Progenitor cell of endocrine pancreas (in vitro differentiated cells): ENCODE measurements at regions not wholly inside any gene's neighbourhood (a gene's known extent, or its start where the extent isn't known, plus 50 kb on each side); places are given as distances from the start of the nearest gene placed in this dataset.

ENCODE experiments used
- DNase-seq: peaks from one replicate; pipeline ENCODE4 v3.0.0; 2021; ENCODE audit warnings: low spot score; ENCODE audit not compliant: unreplicated experiment
- H3K27ac Mint-ChIP-seq: 2 replicates; pipeline ENCODE4 v1.8.0; 2021; ENCODE audit warnings: mild to moderate bottlenecking, moderate library complexity, mixed read lengths
- H3K27me3 Mint-ChIP-seq: 2 replicates; pipeline ENCODE4 v1.8.0; 2021; ENCODE audit warnings: mixed read lengths
- H3K36me3 Mint-ChIP-seq: 2 replicates; pipeline ENCODE4 v1.8.0; 2022; ENCODE audit warnings: mixed read lengths; ENCODE audit not compliant: insufficient read depth
- H3K4me1 Mint-ChIP-seq: 2 replicates; pipeline ENCODE4 v1.8.0; 2021; ENCODE audit warnings: low read depth, mixed read lengths
- H3K4me3 Mint-ChIP-seq: 2 replicates; pipeline ENCODE4 v1.8.0; 2021; ENCODE audit warnings: low read depth, mild to moderate bottlenecking, moderate library complexity, mixed read lengths
- H3K9me3 Mint-ChIP-seq: 2 replicates; pipeline ENCODE4 v1.8.0; 2021; ENCODE audit warnings: low read depth, mixed read lengths
- TF ChIP-seq, protein P1 (sequence below): fragments of 200-600 bp; sonication (generic); IDR thresholded peaks from one replicate; pipeline ENCODE4 v1.5.0; 2021; ENCODE audit warnings: antibody characterized with exemption, mild to moderate bottlenecking; ENCODE audit not compliant: unreplicated experiment

DNA sequence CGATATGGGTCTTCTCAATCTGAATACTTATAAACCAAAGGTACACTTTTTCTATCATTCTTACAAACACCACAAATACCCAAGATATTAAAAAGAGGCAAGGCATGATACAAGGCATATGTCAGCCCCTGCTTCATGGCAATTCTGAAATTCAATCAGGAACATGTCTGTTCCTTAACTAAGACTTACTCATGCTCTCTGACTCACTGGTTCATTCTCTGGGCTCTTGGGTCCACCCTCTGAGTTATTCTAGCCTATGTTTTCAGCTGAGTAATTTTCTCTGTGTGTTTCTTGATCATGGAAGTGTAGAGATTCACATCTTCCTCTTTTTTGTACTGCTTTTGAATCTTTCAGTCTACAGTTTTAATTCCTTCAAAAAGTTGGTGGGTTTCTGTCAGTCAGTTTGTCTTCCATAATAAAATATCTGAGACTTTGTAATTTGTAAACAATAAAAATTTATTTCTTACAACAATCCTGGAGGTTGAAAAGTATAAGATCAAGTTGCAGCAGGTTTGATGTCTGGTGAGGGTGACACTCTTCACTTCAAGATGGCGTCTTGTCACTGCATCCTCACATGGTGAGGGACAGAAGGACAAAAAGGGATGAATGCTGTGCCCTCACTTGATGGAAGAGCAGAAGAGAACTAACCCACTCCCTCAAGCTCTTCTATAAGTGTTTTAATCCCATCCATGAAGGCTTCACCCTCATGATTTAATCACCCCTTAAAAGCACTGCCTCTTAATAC, 211.7 kb downstream of the FAM76B start:
- Mint-ChIP-seq H3K4me1 (no peaks in the 10 kb centered on the region), H3K4me3 (no peak overlapping the region), H3K36me3 (no peaks in the 10 kb centered on the region), H3K27ac (no peak overlapping the region), H3K27me3 (no peaks in the 10 kb centered on the region), H3K9me3 (peaks cover 3% of the 10 kb centered on the region)
- TF ChIP-seq, protein P1, sequence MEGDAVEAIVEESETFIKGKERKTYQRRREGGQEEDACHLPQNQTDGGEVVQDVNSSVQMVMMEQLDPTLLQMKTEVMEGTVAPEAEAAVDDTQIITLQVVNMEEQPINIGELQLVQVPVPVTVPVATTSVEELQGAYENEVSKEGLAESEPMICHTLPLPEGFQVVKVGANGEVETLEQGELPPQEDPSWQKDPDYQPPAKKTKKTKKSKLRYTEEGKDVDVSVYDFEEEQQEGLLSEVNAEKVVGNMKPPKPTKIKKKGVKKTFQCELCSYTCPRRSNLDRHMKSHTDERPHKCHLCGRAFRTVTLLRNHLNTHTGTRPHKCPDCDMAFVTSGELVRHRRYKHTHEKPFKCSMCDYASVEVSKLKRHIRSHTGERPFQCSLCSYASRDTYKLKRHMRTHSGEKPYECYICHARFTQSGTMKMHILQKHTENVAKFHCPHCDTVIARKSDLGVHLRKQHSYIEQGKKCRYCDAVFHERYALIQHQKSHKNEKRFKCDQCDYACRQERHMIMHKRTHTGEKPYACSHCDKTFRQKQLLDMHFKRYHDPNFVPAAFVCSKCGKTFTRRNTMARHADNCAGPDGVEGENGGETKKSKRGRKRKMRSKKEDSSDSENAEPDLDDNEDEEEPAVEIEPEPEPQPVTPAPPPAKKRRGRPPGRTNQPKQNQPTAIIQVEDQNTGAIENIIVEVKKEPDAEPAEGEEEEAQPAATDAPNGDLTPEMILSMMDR, result no peak
- no peak for DNase-seq

DNA sequence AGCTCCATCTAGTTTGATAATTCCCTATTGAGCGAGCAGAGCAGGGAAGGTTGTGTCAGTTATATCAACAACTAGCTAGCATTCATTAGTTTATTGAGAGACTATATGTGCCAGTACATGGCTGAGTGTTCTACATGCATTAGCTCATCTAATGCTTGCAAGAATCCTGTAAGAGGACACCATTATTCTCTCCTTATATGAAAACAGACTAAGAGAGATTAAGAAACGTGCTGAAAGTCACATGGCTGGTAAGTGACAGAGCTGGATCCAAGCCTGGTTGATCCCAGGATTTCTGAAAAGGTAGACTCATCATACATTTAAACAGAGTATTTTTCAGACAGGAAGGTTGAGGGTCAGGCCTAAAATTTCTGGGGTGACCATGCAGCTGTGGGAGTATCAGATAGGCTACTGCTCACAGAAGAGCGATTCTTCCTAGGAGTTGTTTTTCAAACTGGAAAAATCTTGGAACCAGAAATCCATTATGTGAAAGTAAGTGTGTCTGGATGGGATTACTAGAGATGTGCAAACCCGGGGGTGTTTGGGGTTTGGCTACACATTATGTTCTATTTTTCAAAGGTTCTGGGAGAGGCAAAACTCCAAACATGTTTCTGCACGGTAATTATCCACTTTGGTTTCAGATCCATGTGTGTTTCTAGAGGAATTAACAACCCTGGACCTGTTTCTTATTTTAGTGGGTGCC, 213.3 kb downstream of the FAM76B start:
- peaks cover 3% of the 10 kb centered on the region for H3K9me3 Mint-ChIP-seq
- DNase-seq, result no peak
- no peak overlapping the region for H3K27ac Mint-ChIP-seq
- peaks cover 1% of the 10 kb centered on the region for H3K4me1 Mint-ChIP-seq
- H3K4me3 Mint-ChIP-seq, result no peak overlapping the region
- TF ChIP-seq, protein P1, result no peak
- H3K27me3 Mint-ChIP-seq, result no peaks in the 10 kb centered on the region
- H3K36me3 Mint-ChIP-seq, result no peaks in the 10 kb centered on the region

DNA sequence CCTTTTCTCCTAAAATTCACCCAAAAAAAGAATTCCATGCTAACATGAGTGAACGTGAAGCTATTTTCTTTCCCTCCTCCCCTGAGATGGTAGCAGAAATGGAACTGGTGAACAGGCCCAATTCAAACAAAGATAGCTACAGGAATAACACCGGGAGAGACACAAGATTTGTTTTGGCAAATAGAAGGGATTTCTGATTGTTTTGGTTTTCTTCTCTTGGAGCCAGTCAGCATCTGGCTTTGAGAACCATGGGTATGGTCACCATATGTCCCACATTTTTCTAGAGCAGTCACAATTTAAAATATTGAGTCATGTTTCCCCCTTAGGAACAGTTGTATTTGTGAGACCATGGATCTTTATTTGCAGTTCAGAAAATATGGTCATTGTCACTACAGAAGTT, 214.1 kb downstream of the FAM76B start:
- TF ChIP-seq, protein P1, result no peak
- no peak for DNase-seq
- no peaks in the 10 kb centered on the region for H3K27me3 Mint-ChIP-seq
- H3K36me3 Mint-ChIP-seq, result no peaks in the 10 kb centered on the region
- no peak overlapping the region for H3K27ac Mint-ChIP-seq
- H3K4me1 Mint-ChIP-seq, result peaks cover 1% of the 10 kb centered on the region
- no peak overlapping the region for H3K4me3 Mint-ChIP-seq
- H3K9me3 Mint-ChIP-seq, result peaks cover 3% of the 10 kb centered on the region

DNA sequence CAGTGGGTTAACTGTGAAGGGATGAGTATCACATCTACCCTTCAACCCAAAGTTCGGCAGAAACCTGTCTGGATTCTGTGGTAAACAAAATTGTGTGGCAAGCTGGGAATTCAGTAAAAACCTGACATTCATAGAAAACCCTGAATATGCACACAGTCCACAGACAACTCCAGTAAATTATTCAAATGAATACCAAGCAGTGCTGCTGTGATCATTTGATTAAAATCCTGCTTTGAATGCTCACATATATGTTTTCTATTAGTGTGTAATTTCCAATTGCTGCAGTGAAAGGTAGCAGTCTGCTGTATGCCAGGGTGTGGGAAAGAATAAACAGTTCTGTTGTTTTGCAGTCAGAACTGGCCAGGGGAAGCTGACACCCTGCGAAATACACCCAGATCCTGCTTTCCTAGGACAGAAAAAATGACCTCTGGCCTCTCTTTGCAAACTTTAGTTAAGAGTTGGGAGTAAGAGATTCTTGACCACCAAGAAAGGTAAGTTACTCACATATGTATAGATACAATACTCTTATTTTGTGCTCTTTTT, 217.8 kb downstream of the FAM76B start:
- H3K36me3 Mint-ChIP-seq, result no peaks in the 10 kb centered on the region
- H3K4me1 Mint-ChIP-seq, result peaks cover 1% of the 10 kb centered on the region
- TF ChIP-seq, protein P1, result no peak
- H3K27ac Mint-ChIP-seq, result no peak overlapping the region
- H3K9me3 Mint-ChIP-seq, result peaks cover 11% of the 10 kb centered on the region
- H3K27me3 Mint-ChIP-seq, result no peaks in the 10 kb centered on the region
- no peak overlapping the region for H3K4me3 Mint-ChIP-seq
- no peak for DNase-seq

DNA sequence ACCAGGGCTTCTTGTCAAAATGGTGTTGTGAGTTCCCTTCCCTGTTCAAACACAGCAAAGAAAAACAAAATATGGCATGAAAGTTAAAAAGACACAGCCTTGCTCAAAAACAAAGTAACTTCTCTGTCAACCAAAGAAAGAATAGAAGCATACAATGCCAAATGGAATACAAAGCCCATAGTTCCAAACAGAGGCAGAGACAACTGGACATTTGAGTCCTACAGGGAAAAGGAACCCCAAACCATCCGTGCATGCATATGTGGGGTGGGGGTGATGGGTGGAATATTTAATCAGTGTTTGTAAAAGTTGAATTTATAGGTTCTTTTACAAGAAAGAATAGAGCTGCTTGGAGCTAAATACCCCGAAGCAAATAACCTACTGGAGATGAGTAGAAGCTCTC, 218.7 kb downstream of the FAM76B start:
- no peak for DNase-seq
- Mint-ChIP-seq H3K4me1 (peaks cover 1% of the 10 kb centered on the region), H3K27ac (no peak overlapping the region), H3K27me3 (no peaks in the 10 kb centered on the region), H3K4me3 (no peak overlapping the region), H3K9me3 (peaks cover 11% of the 10 kb centered on the region), H3K36me3 (no peaks in the 10 kb centered on the region)
- TF ChIP-seq, protein P1, result no peak
